ENCODE measurements at regions not wholly inside any gene's neighbourhood (a gene's known extent, or its start where the extent isn't known, plus 50 kb on each side); places are given as distances from the start of the nearest gene placed in this dataset.

GRCh38 chr4:178344096-178344495 lies 901.9 kb upstream of the AGA start:
- Histone ChIP-seq H3K79me1 (replicated peaks; ENCODE audit: low read length, poor library complexity, severe bottlenecking) (no peaks in the 10 kb centered on the region), H3K4me2 (ENCODE audit: low read length, poor library complexity, severe bottlenecking) (no peak overlapping the region), H3K36me3 (ENCODE audit: control insufficient read depth in 1 of 2, insufficient read depth in 2 of 2, low read depth in 1 of 2, low read length in 2 of 2) (no peaks in the 10 kb centered on the region), H3K4me1 (ENCODE audit: control insufficient read depth, insufficient read depth, low read depth, low read length) (no peaks in the 10 kb centered on the region), H2AFZ (ENCODE audit: low read depth, low read length) (no peak overlapping the region), H2BK120ac (ENCODE audit: low read depth, low read length) (no peak overlapping the region), H3K27me3 (ENCODE audit: control insufficient read depth in 1 of 2, insufficient read depth in 1 of 2, low read length in 2 of 2) (no peaks in the 10 kb centered on the region), H2BK5ac (ENCODE audit: low read depth, low read length, poor library complexity, severe bottlenecking) (no peak overlapping the region), H3K27ac (ENCODE audit: low read length, poor library complexity, severe bottlenecking) (no peak overlapping the region), H3K4me3 (ENCODE audit: insufficient read depth in 1 of 2, low read depth in 1 of 2, low read length in 2 of 2) (no peak overlapping the region), H3K9me3 (ENCODE audit: control insufficient read depth, low read length) (peaks cover 12% of the 10 kb centered on the region), H3K9ac (ENCODE audit: low read length) (no peak overlapping the region), H3K14ac (ENCODE audit: low read length in 2 of 2) (no peak overlapping the region), H3K18ac (ENCODE audit: low read depth in 1 of 2, low read length in 2 of 2) (no peak overlapping the region), H3K23ac (ENCODE audit: low read length in 2 of 2) (no peak overlapping the region), H4K8ac (ENCODE audit: low read length) (no peak overlapping the region), H4K91ac (ENCODE audit: low read length) (no peak overlapping the region), H2BK12ac (ENCODE audit: low read length in 2 of 2) (no peak overlapping the region), H2BK15ac (ENCODE audit: low read depth, poor library complexity, severe bottlenecking) (no peak overlapping the region), H3K4ac (ENCODE audit: low read depth in 1 of 2, low read length in 2 of 2) (no peak overlapping the region), H2AK5ac (ENCODE audit: low read length, severe bottlenecking) (no peak overlapping the region)
- no peak for DNase-seq

DNA sequence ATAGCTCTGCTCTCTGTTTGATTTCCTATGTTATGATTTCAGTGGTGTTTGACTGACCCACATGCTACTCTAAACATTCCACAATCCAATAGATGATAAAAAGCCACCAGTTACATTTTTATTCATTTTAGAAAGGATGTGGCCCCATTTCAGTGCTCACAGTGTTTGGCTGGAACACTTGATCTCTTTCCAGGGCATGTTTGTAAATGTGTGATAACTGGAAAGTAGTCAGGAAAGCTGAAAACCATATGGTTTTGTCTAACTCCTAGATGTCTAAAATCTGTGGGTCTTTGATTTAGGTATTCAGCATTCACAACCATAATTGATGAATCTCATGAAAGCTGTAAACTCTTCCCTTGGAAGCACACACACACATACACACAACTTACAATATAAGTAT lies 904.9 kb upstream of the AGA start:
- Histone ChIP-seq H3K4me1 (ENCODE audit: control insufficient read depth, insufficient read depth, low read depth, low read length) (no peaks in the 10 kb centered on the region), H3K4me3 (ENCODE audit: insufficient read depth in 1 of 2, low read depth in 1 of 2, low read length in 2 of 2) (no peak overlapping the region), H3K18ac (ENCODE audit: low read depth in 1 of 2, low read length in 2 of 2) (no peak overlapping the region), H4K91ac (ENCODE audit: low read length) (no peak overlapping the region), H3K14ac (ENCODE audit: low read length in 2 of 2) (no peak overlapping the region), H2BK12ac (ENCODE audit: low read length in 2 of 2) (no peak overlapping the region), H2AFZ (ENCODE audit: low read depth, low read length) (no peak overlapping the region), H3K9me3 (ENCODE audit: control insufficient read depth, low read length) (peaks cover 12% of the 10 kb centered on the region), H3K27ac (ENCODE audit: low read length, poor library complexity, severe bottlenecking) (no peak overlapping the region), H3K36me3 (ENCODE audit: control insufficient read depth in 1 of 2, insufficient read depth in 2 of 2, low read depth in 1 of 2, low read length in 2 of 2) (no peaks in the 10 kb centered on the region), H3K79me1 (replicated peaks; ENCODE audit: low read length, poor library complexity, severe bottlenecking) (no peaks in the 10 kb centered on the region), H2AK5ac (ENCODE audit: low read length, severe bottlenecking) (no peak overlapping the region), H2BK5ac (ENCODE audit: low read depth, low read length, poor library complexity, severe bottlenecking) (no peak overlapping the region), H4K8ac (ENCODE audit: low read length) (no peak overlapping the region), H3K4ac (ENCODE audit: low read depth in 1 of 2, low read length in 2 of 2) (no peak overlapping the region), H3K4me2 (ENCODE audit: low read length, poor library complexity, severe bottlenecking) (no peak overlapping the region), H2BK120ac (ENCODE audit: low read depth, low read length) (no peak overlapping the region), H3K23ac (ENCODE audit: low read length in 2 of 2) (no peak overlapping the region), H3K9ac (ENCODE audit: low read length) (no peak overlapping the region), H3K27me3 (ENCODE audit: control insufficient read depth in 1 of 2, insufficient read depth in 1 of 2, low read length in 2 of 2) (no peaks in the 10 kb centered on the region), H2BK15ac (ENCODE audit: low read depth, poor library complexity, severe bottlenecking) (no peak overlapping the region)
- no peak for DNase-seq

DNA sequence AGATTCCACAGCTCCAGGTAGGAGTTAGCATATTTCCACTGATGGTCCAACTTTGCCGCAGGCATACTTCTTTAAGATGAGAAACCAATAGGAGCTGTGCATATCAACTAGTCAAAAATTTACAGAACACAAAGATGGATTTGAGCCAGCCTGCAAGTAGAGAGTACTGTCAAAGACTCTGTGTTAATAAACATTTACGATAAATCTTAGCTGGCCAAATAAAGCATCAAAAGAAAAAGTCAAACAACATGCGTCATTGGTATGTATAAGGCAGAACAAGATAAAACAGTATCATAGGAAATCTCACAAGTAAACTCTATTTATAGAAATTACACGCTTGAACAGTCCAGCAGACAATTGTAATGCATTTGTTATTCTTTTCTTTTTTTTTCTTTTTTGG lies 907.4 kb upstream of the AGA start:
- Histone ChIP-seq H3K27me3 (ENCODE audit: control insufficient read depth in 1 of 2, insufficient read depth in 1 of 2, low read length in 2 of 2) (no peaks in the 10 kb centered on the region), H4K8ac (ENCODE audit: low read length) (no peak overlapping the region), H2BK12ac (ENCODE audit: low read length in 2 of 2) (no peak overlapping the region), H3K18ac (ENCODE audit: low read depth in 1 of 2, low read length in 2 of 2) (no peak overlapping the region), H3K79me1 (replicated peaks; ENCODE audit: low read length, poor library complexity, severe bottlenecking) (no peaks in the 10 kb centered on the region), H3K9ac (ENCODE audit: low read length) (no peak overlapping the region), H3K4me3 (ENCODE audit: insufficient read depth in 1 of 2, low read depth in 1 of 2, low read length in 2 of 2) (no peak overlapping the region), H3K4ac (ENCODE audit: low read depth in 1 of 2, low read length in 2 of 2) (no peak overlapping the region), H2AK5ac (ENCODE audit: low read length, severe bottlenecking) (no peak overlapping the region), H3K4me2 (ENCODE audit: low read length, poor library complexity, severe bottlenecking) (no peak overlapping the region), H2BK5ac (ENCODE audit: low read depth, low read length, poor library complexity, severe bottlenecking) (no peak overlapping the region), H2BK15ac (ENCODE audit: low read depth, poor library complexity, severe bottlenecking) (no peak overlapping the region), H3K27ac (ENCODE audit: low read length, poor library complexity, severe bottlenecking) (no peak overlapping the region), H2BK120ac (ENCODE audit: low read depth, low read length) (no peak overlapping the region), H3K9me3 (ENCODE audit: control insufficient read depth, low read length) (peaks cover 4% of the 10 kb centered on the region), H2AFZ (ENCODE audit: low read depth, low read length) (no peak overlapping the region), H3K23ac (ENCODE audit: low read length in 2 of 2) (no peak overlapping the region), H4K91ac (ENCODE audit: low read length) (no peak overlapping the region), H3K36me3 (ENCODE audit: control insufficient read depth in 1 of 2, insufficient read depth in 2 of 2, low read depth in 1 of 2, low read length in 2 of 2) (no peaks in the 10 kb centered on the region), H3K4me1 (ENCODE audit: control insufficient read depth, insufficient read depth, low read depth, low read length) (no peaks in the 10 kb centered on the region), H3K14ac (ENCODE audit: low read length in 2 of 2) (no peak overlapping the region)
- WGBS: 100% methylated on average over 2 of the region's 4 CpGs
- DNase-seq: no peak

DNA sequence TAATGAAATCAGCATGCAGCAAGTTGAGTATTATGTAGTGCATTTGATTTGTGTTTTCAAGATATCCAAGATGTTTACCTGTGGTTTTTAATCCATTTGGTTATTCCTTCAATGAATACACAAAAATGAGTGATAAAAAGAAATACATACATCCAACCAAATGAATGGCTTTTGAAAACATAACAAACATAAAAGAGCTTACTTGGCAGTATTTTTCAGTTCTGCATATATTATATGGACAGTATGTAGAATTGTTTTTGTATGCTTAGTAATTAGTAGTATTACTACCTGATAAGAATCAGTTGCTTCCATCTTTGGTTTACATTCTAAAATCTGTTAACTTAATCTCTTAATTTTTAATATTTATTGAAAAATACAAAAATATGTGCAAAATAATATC lies 908.9 kb upstream of the AGA start:
- no peaks in the 10 kb centered on the region for H3K4me1 ChIP-seq (ENCODE audit: control insufficient read depth, insufficient read depth, low read depth, low read length)
- H2BK15ac ChIP-seq (ENCODE audit: low read depth, poor library complexity, severe bottlenecking): no peak overlapping the region
- no peaks in the 10 kb centered on the region for H3K79me1 ChIP-seq (replicated peaks; ENCODE audit: low read length, poor library complexity, severe bottlenecking)
- no peak overlapping the region for H2BK120ac ChIP-seq (ENCODE audit: low read depth, low read length)
- no peak overlapping the region for H3K4me3 ChIP-seq (ENCODE audit: insufficient read depth in 1 of 2, low read depth in 1 of 2, low read length in 2 of 2)
- DNase-seq: no peak
- H2AK5ac ChIP-seq (ENCODE audit: low read length, severe bottlenecking): no peak overlapping the region
- H3K23ac ChIP-seq (ENCODE audit: low read length in 2 of 2): no peak overlapping the region
- H3K14ac ChIP-seq (ENCODE audit: low read length in 2 of 2): no peak overlapping the region
- H3K4ac ChIP-seq (ENCODE audit: low read depth in 1 of 2, low read length in 2 of 2): no peak overlapping the region
- H3K4me2 ChIP-seq (ENCODE audit: low read length, poor library complexity, severe bottlenecking): no peak overlapping the region
- H2BK12ac ChIP-seq (ENCODE audit: low read length in 2 of 2): no peak overlapping the region
- no peak overlapping the region for H4K8ac ChIP-seq (ENCODE audit: low read length)
- H3K27ac ChIP-seq (ENCODE audit: low read length, poor library complexity, severe bottlenecking): no peak overlapping the region
- no peak overlapping the region for H2BK5ac ChIP-seq (ENCODE audit: low read depth, low read length, poor library complexity, severe bottlenecking)
- H3K9me3 ChIP-seq (ENCODE audit: control insufficient read depth, low read length): peaks cover 4% of the 10 kb centered on the region
- no peak overlapping the region for H4K91ac ChIP-seq (ENCODE audit: low read length)
- H2AFZ ChIP-seq (ENCODE audit: low read depth, low read length): no peak overlapping the region
- H3K18ac ChIP-seq (ENCODE audit: low read depth in 1 of 2, low read length in 2 of 2): no peak overlapping the region
- H3K27me3 ChIP-seq (ENCODE audit: control insufficient read depth in 1 of 2, insufficient read depth in 1 of 2, low read length in 2 of 2): no peaks in the 10 kb centered on the region
- no peak overlapping the region for H3K9ac ChIP-seq (ENCODE audit: low read length)
- no peaks in the 10 kb centered on the region for H3K36me3 ChIP-seq (ENCODE audit: control insufficient read depth in 1 of 2, insufficient read depth in 2 of 2, low read depth in 1 of 2, low read length in 2 of 2)

Data from mesenchymal stem cell (in vitro differentiated cells and primary cell).